Mammary epithelial cell (primary cell): ENCODE measurements at regions not wholly inside any gene's neighbourhood (a gene's known extent, or its start where the extent isn't known, plus 50 kb on each side); places are given as distances from the start of the nearest gene placed in this dataset.

Experiments used
- EZH2 ChIP-seq: IDR thresholded peaks from 2 replicates; pipeline ENCODE4 v1.6.1; 2012; ENCODE audit warnings: low read length, inconsistent platforms, borderline replicate concordance
- TF ChIP-seq, protein P1 (sequence below), 2 donors: IDR thresholded peaks in 1 of 2; conservative IDR thresholded peaks in 1 of 2; 2 replicates each; pipeline ENCODE4 v1.5.1; 2011 to 2012; ENCODE audit warnings: inconsistent platforms in 2 of 2, low read length in 2 of 2, mild to moderate bottlenecking in 2 of 2, control low read depth in 1 of 2, low read depth in 1 of 2; ENCODE audit not compliant: insufficient read depth in 1 of 2; ENCODE audit errors: extremely low read depth in 1 of 2

DNA sequence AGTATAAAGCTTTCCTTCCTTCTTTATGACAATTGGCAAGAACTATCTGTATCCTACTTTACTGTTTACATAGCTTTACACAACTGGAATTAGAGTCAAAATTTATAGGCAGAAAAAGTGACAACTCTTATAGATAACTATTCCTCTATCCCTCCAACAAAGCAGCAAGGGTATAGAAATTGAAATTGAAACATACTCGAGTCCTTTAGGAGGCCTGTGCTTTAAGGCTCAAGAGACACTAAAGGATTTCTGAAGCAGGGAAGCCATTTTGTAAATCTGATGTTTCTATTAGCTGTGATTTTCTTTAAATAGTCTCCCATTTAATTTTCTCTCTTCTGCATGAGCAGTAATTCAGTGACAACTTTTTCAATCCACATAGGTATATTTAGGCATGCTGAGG is 567.6 kb upstream of the MAN1A1 start:
- TF ChIP-seq, protein P1, sequence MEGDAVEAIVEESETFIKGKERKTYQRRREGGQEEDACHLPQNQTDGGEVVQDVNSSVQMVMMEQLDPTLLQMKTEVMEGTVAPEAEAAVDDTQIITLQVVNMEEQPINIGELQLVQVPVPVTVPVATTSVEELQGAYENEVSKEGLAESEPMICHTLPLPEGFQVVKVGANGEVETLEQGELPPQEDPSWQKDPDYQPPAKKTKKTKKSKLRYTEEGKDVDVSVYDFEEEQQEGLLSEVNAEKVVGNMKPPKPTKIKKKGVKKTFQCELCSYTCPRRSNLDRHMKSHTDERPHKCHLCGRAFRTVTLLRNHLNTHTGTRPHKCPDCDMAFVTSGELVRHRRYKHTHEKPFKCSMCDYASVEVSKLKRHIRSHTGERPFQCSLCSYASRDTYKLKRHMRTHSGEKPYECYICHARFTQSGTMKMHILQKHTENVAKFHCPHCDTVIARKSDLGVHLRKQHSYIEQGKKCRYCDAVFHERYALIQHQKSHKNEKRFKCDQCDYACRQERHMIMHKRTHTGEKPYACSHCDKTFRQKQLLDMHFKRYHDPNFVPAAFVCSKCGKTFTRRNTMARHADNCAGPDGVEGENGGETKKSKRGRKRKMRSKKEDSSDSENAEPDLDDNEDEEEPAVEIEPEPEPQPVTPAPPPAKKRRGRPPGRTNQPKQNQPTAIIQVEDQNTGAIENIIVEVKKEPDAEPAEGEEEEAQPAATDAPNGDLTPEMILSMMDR (conservative IDR thresholded peaks at IDR 0.05 in 1 of 2, IDR thresholded peaks at IDR 0.05 in 1 of 2; ENCODE audit: extremely low read depth in 1 of 2, insufficient read depth in 1 of 2, low read depth in 1 of 2, low read length in 2 of 2), result no peak
- TF ChIP-seq EZH2, result no peak
